Suprapubic skin (tissue), 4 donors: ENCODE measurements at regions not wholly inside any gene's neighbourhood (a gene's known extent, or its start where the extent isn't known, plus 50 kb on each side); places are given as distances from the start of the nearest gene placed in this dataset.

Experiments
- CTCF ChIP-seq, 2 donors: fragments of 200-600 bp in 1 of 2; fragments of 450-650 bp in 1 of 2; sonication (generic) in 1 of 2; IDR thresholded peaks; one replicate each; pipeline ENCODE4 v1.5.1; 2016 to 2019; ENCODE audit warnings: antibody characterized with exemption in 2 of 2, mild to moderate bottlenecking in 1 of 2, moderate library complexity in 1 of 2
- EP300 ChIP-seq: sonication (generic); formaldehyde crosslinking; IDR thresholded peaks from one replicate; pipeline ENCODE4 v1.6.1; 2017; ENCODE audit warnings: antibody characterized with exemption
- POLR2A ChIP-seq, 2 donors: fragments of 450-650 bp; IDR thresholded peaks; one replicate each; pipeline ENCODE4 v1.6.1; 2017; ENCODE audit warnings: antibody characterized with exemption in 2 of 2, mild to moderate bottlenecking in 2 of 2, moderate library complexity in 2 of 2
- POLR2AphosphoS5 ChIP-seq, 3 donors: sonication (generic); formaldehyde crosslinking; IDR thresholded peaks; one replicate each; pipeline ENCODE4 v1.6.1; 2017; ENCODE audit warnings: antibody characterized with exemption in 3 of 3

- TF ChIP-seq CTCF (IDR thresholded peaks at IDR 0.05) (no peak), POLR2AphosphoS5 (IDR thresholded peaks at IDR 0.05) (no peak), POLR2A (IDR thresholded peaks at IDR 0.05) (no peak), EP300 (no peak)
Observed at GRCh38 chr4:67038228-67038566, 507.1 kb downstream of the CENPC start.
